HG03045 (cell line): ENCODE measurements at regions not wholly inside any gene's neighbourhood (a gene's known extent, or its start where the extent isn't known, plus 50 kb on each side); places are given as distances from the start of the nearest gene placed in this dataset.
"Not testable (repeated sequence)": the region's sequence is repeated elsewhere in the genome, so short reads cannot be mapped to it uniquely, and the experiment has no call there.

ENCODE experiments used
- ATAC-seq: cut with Tn5 transposase; IDR thresholded peaks from one replicate; pipeline ENCODE4 v1.9.1; 2021; ENCODE audit warnings: mild to moderate bottlenecking, moderate library complexity; ENCODE audit not compliant: unreplicated experiment

GRCh38 chr13:66072097-66072496, 1158.0 kb downstream of the PCDH9 start:
- not testable (repeated sequence) for ATAC-seq

- no peak for ATAC-seq
Observed at GRCh38 chr13:66071608-66072007, 1158.5 kb downstream of the PCDH9 start.

GRCh38 chr13:66071029-66071428, 1159.1 kb downstream of the PCDH9 start:
- no peak for ATAC-seq

- no peak for ATAC-seq
Observed at GRCh38 chr13:66069570-66069969, 1160.6 kb downstream of the PCDH9 start.

GRCh38 chr13:66068683-66069082, 1161.5 kb downstream of the PCDH9 start:
- ATAC-seq, result no peak

GRCh38 chr13:66048888-66049287, 1181.2 kb downstream of the PCDH9 start:
- ATAC-seq, result no peak

GRCh38 chr13:66040506-66040905, 1189.6 kb downstream of the PCDH9 start:
- no peak for ATAC-seq

GRCh38 chr13:66037096-66037495, 1193.0 kb downstream of the PCDH9 start:
- ATAC-seq, result no peak

GRCh38 chr13:66036636-66037035, 1193.5 kb downstream of the PCDH9 start:
- ATAC-seq, result no peak

GRCh38 chr13:66036024-66036614, 1194.0 kb downstream of the PCDH9 start:
- no peak for ATAC-seq

- ATAC-seq, result no peak
Observed at GRCh38 chr13:66033924-66034323, 1196.2 kb downstream of the PCDH9 start.

GRCh38 chr13:66021846-66022245, 1208.3 kb downstream of the PCDH9 start:
- ATAC-seq, result no peak

- no peak for ATAC-seq
Observed at GRCh38 chr13:66014771-66015170, 1215.4 kb downstream of the PCDH9 start.

GRCh38 chr13:66009241-66009640, 1220.9 kb downstream of the PCDH9 start:
- ATAC-seq, result no peak

- no peak for ATAC-seq
Observed at GRCh38 chr13:66003558-66003957, 1226.6 kb downstream of the PCDH9 start.

GRCh38 chr13:66001140-66001539, 1229.0 kb downstream of the PCDH9 start:
- ATAC-seq, result no peak

- ATAC-seq, result no peak
Observed at GRCh38 chr13:65999411-65999810, 1230.7 kb downstream of the PCDH9 start.

GRCh38 chr13:65990684-65991083, 1239.5 kb downstream of the PCDH9 start:
- ATAC-seq, result no peak

GRCh38 chr13:65985612-65986011, 1244.5 kb downstream of the PCDH9 start:
- ATAC-seq, result no peak

GRCh38 chr13:65977525-65977924, 1252.6 kb downstream of the PCDH9 start:
- no peak for ATAC-seq

GRCh38 chr13:65971541-65971940, 1258.6 kb downstream of the PCDH9 start:
- no peak for ATAC-seq

- no peak for ATAC-seq
Observed at GRCh38 chr13:65966991-65967451, 1263.1 kb downstream of the PCDH9 start.

- no peak for ATAC-seq
Observed at GRCh38 chr13:65965501-65965900, 1264.6 kb downstream of the PCDH9 start.
